ENCODE measurements at regions not wholly inside any gene's neighbourhood (a gene's known extent, or its start where the extent isn't known, plus 50 kb on each side); places are given as distances from the start of the nearest gene placed in this dataset. TPM values are rescaled to one million over a fixed set of nuclear protein-coding genes. Genes with fewer than 3 reads are reported as not detected.

Small RNA genes lying in the stretch of these regions (microRNA-seq; reads per million reads assigned to microRNA genes)
- gene MIR4532 (ENCODE audit: borderline microRNAs expressed, borderline replicate concordance), result not detected
